IMR-90 (cell line): ENCODE measurements at regions not wholly inside any gene's neighbourhood (a gene's known extent, or its start where the extent isn't known, plus 50 kb on each side); places are given as distances from the start of the nearest gene placed in this dataset.

ENCODE experiments used
- ATAC-seq: fragments of 200-7000 bp; cut with Tn5 transposase; 2 replicates; pipeline ENCODE4 v1.9.1; 2020; ENCODE audit warnings: low read depth, mild to moderate bottlenecking, moderate library complexity
- BruUV-seq: library from RNA; stranded (reverse); fragments of 400-500 nt; replicated peaks from 2 replicates; lab custom pipeline; 2021; lab: Mats Ljungman, UMichigan
- CTCF ChIA-PET: fragments of 300-600 bp; formaldehyde crosslinking; extraction: SDS; loops from one replicate; lab custom pipeline; 2021; ENCODE audit warnings: antibody characterized with exemption; lab: Yijun Ruan, JAX
- POLR2A ChIA-PET: fragments of 300-600 bp; sonication (Branson Sonifier 250); formaldehyde crosslinking; loops from one replicate; lab custom pipeline; 2022; ENCODE audit warnings: antibody characterized with exemption; ENCODE audit not compliant: unreplicated experiment; lab: Charles Lee
- DNase-seq: peaks from one replicate; pipeline ENCODE4 v3.0.0; 2013
- H2AFZ ChIP-seq: replicated peaks from 2 replicates; pipeline ENCODE3; 2013; ENCODE audit warnings: low read length, mild to moderate bottlenecking; ENCODE audit not compliant: poor library complexity
- H2AK5ac ChIP-seq: 2 replicates; pipeline ENCODE4 v1.6.1; 2013; ENCODE audit warnings: low read depth, low read length, inconsistent platforms
- H2AK9ac ChIP-seq: replicated peaks from 2 replicates; pipeline ENCODE3; 2013; ENCODE audit warnings: mild to moderate bottlenecking, low read depth, low read length, moderate library complexity; ENCODE audit not compliant: poor library complexity
- H2BK120ac ChIP-seq: 2 replicates; pipeline ENCODE4 v1.6.1; 2013; ENCODE audit warnings: low read depth, low read length, inconsistent platforms
- H2BK15ac ChIP-seq: 3 replicates; pipeline ENCODE4 v1.6.1; 2013; ENCODE audit warnings: low read depth, low read length, inconsistent platforms
- H2BK20ac ChIP-seq: 2 replicates; pipeline ENCODE4 v1.6.1; 2013; ENCODE audit warnings: low read depth, mild to moderate bottlenecking, inconsistent platforms, low read length, moderate library complexity
- H2BK5ac ChIP-seq: 2 replicates; pipeline ENCODE4 v1.6.1; 2013; ENCODE audit warnings: mild to moderate bottlenecking, low read depth, low read length, inconsistent platforms; ENCODE audit not compliant: poor library complexity, severe bottlenecking
- H3K14ac ChIP-seq: replicated peaks from 2 replicates; pipeline ENCODE4 v1.6.1; 2013; ENCODE audit warnings: low read depth, low read length, inconsistent platforms
- H3K18ac ChIP-seq: 2 replicates; pipeline ENCODE4 v1.6.1; 2013; ENCODE audit warnings: low read depth, low read length, control low read depth
- H3K23ac ChIP-seq: 2 replicates; pipeline ENCODE4 v1.6.1; 2013; ENCODE audit warnings: low read depth, low read length, inconsistent platforms
- H3K27ac ChIP-seq: 2 replicates; pipeline ENCODE4 v1.5.1; 2013; ENCODE audit warnings: mild to moderate bottlenecking, control low read depth, low read length; ENCODE audit not compliant: insufficient read depth
- H3K27me3 ChIP-seq: 2 replicates; pipeline ENCODE4 v1.6.1; 2013; ENCODE audit warnings: low read length; ENCODE audit not compliant: control insufficient read depth, insufficient read depth
- H3K36me3 ChIP-seq: 2 replicates; pipeline ENCODE4 v1.6.1; 2013; ENCODE audit warnings: low read length, mixed read lengths; ENCODE audit not compliant: control insufficient read depth, insufficient read depth
- H3K4ac ChIP-seq: 2 replicates; pipeline ENCODE4 v1.6.1; 2013; ENCODE audit warnings: low read depth, low read length, inconsistent platforms
- H3K4me1 ChIP-seq: 2 replicates; pipeline ENCODE4 v1.6.1; 2013; ENCODE audit warnings: low read length, mixed read lengths; ENCODE audit not compliant: control insufficient read depth, insufficient read depth
- H3K4me2 ChIP-seq: 2 replicates; pipeline ENCODE4 v1.6.1; 2013; ENCODE audit warnings: low read depth, mild to moderate bottlenecking, control low read depth, low read length, moderate library complexity
- H3K4me3 ChIP-seq: 2 replicates; pipeline ENCODE4 v1.5.1; 2013; ENCODE audit warnings: low read depth, mild to moderate bottlenecking, control low read depth, low read length, moderate library complexity; ENCODE audit not compliant: insufficient read depth
- H3K56ac ChIP-seq: 2 replicates; pipeline ENCODE4 v1.6.1; 2013; ENCODE audit warnings: low read length, inconsistent platforms; ENCODE audit not compliant: insufficient read depth; ENCODE audit errors: extremely low read depth
- H3K79me1 ChIP-seq, 2 experiments: 2 replicates each; pipeline ENCODE4 v1.6.1; 2013; ENCODE audit warnings: low read length in 2 of 2, inconsistent platforms in 1 of 2, low read depth in 1 of 2
- H3K9ac ChIP-seq: 2 replicates; pipeline ENCODE4 v1.6.1; 2013; ENCODE audit warnings: low read depth, low read length, control low read depth
- H3K9me1 ChIP-seq: 2 replicates; pipeline ENCODE4 v1.6.1; 2013; ENCODE audit warnings: low read length, inconsistent platforms; ENCODE audit not compliant: insufficient read depth
- H3K9me3 ChIP-seq: 2 replicates; pipeline ENCODE4 v1.6.1; 2013; ENCODE audit warnings: low read length; ENCODE audit not compliant: control insufficient read depth, insufficient read depth
- H4K20me1 ChIP-seq: 2 replicates; pipeline ENCODE4 v1.6.1; 2013; ENCODE audit warnings: low read length, inconsistent platforms; ENCODE audit not compliant: insufficient read depth
- H4K5ac ChIP-seq: 2 replicates; pipeline ENCODE4 v1.6.1; 2013; ENCODE audit warnings: mild to moderate bottlenecking, low read depth, low read length, control low read depth
- H4K8ac ChIP-seq, 2 experiments: 2 replicates each; pipeline ENCODE4 v1.6.1; 2013; ENCODE audit warnings: low read depth in 2 of 2, low read length in 2 of 2, control low read depth in 1 of 2, inconsistent platforms in 1 of 2
- H4K91ac ChIP-seq: 2 replicates; pipeline ENCODE4 v1.6.1; 2013; ENCODE audit warnings: low read depth, low read length, inconsistent platforms; ENCODE audit not compliant: insufficient read depth
- BHLHE40 ChIP-seq: fragments of 150-350 bp; IDR thresholded peaks from 2 replicates; pipeline ENCODE4 v1.6.1; 2016; ENCODE audit warnings: mild to moderate bottlenecking, low read depth, low read length
- CEBPB ChIP-seq: IDR thresholded peaks from 2 replicates; pipeline ENCODE4 v1.6.1; 2012; ENCODE audit warnings: low read depth, low read length, improper control_type of control experiment
- CHD1 ChIP-seq: IDR thresholded peaks from 2 replicates; pipeline ENCODE4 v1.6.1; 2012; ENCODE audit warnings: low read depth, low read length, improper control_type of control experiment
- FOS ChIP-seq: fragments of 150-350 bp; IDR thresholded peaks from 2 replicates; pipeline ENCODE4 v1.6.1; 2016; ENCODE audit warnings: low read depth, low read length
- MAFK ChIP-seq: IDR thresholded peaks from 2 replicates; pipeline ENCODE4 v1.6.1; 2012; ENCODE audit warnings: low read depth, low read length, improper control_type of control experiment
- MAZ ChIP-seq: IDR thresholded peaks from 2 replicates; pipeline ENCODE4 v1.6.1; 2012; ENCODE audit warnings: low read depth, mild to moderate bottlenecking, low read length, improper control_type of control experiment, moderate library complexity, borderline replicate concordance
- MXI1 ChIP-seq: IDR thresholded peaks from 2 replicates; pipeline ENCODE4 v1.6.1; 2012; ENCODE audit warnings: low read depth, mild to moderate bottlenecking, low read length, moderate library complexity, borderline replicate concordance
- NFE2L2 ChIP-seq: fragments of 150-350 bp; IDR thresholded peaks from 2 replicates; pipeline ENCODE4 v1.6.1; 2016; ENCODE audit warnings: low read depth, mild to moderate bottlenecking, low read length
- POLR2A ChIP-seq: IDR thresholded peaks from 2 replicates; pipeline ENCODE4 v1.6.1; 2012; ENCODE audit warnings: mild to moderate bottlenecking, low read depth, low read length
- RAD21 ChIP-seq: IDR thresholded peaks from 2 replicates; pipeline ENCODE4 v1.6.1; 2012; ENCODE audit warnings: low read length, improper control_type of control experiment
- RCOR1 ChIP-seq: IDR thresholded peaks from 2 replicates; pipeline ENCODE4 v1.6.1; 2012; ENCODE audit warnings: mild to moderate bottlenecking, low read length, improper control_type of control experiment; ENCODE audit not compliant: insufficient replicate concordance
- RFX5 ChIP-seq: IDR thresholded peaks from 2 replicates; pipeline ENCODE4 v1.8.0; 2012; ENCODE audit warnings: low read depth, mild to moderate bottlenecking, low read length, moderate library complexity
- SMC3 ChIP-seq: fragments of 150-350 bp; IDR thresholded peaks from 2 replicates; pipeline ENCODE4 v1.6.1; 2016; ENCODE audit warnings: low read depth, mild to moderate bottlenecking, antibody characterized with exemption, low read length, moderate library complexity
- WGBS, 2 experiments: methylation state at CpG; one replicate each; pipeline versions ENCODE4 v1.1.5 to v1.1.7; 2013; ENCODE audit warnings: missing lambda C conversion rate in 2 of 2; ENCODE audit not compliant: insufficient read length in 1 of 2; ENCODE audit errors: extremely low coverage in 2 of 2; 5-methylcytosine and 5-hydroxymethylcytosine counted together
- dilution Hi-C: fragments of 300-500 bp; cut with HindIII; formaldehyde crosslinking; loops from one replicate; pipeline ENCODE4 v1.14.3; 2018; ENCODE audit warnings: low sequenced_read_pairs; ENCODE audit not compliant: unreplicated experiment
- in situ Hi-C: fragments of 300-500 bp; cut with MboI; formaldehyde crosslinking; loops from 3 replicates; pipeline ENCODE4 v1.14.3; 2019; ENCODE audit warnings: low sequenced_read_pairs, inconsistent platforms, mixed read lengths
- intact Hi-C: fragments of 100-400 bp; cut with micrococcal nuclease; formaldehyde crosslinking; loops from 2 replicates; pipeline ENCODE4 v1.10.0; 2022
- TF ChIP-seq, protein P1 (sequence below): fragments of 150-350 bp; IDR thresholded peaks from 2 replicates; pipeline ENCODE4 v1.6.1; 2017; ENCODE audit warnings: mild to moderate bottlenecking, antibody characterized with exemption, low read length, low read depth
- TF ChIP-seq, protein P2 (sequence below): fragments of 150-350 bp; IDR thresholded peaks from 2 replicates; pipeline ENCODE4 v1.6.1; 2016; ENCODE audit warnings: low read depth, mild to moderate bottlenecking, low read length, moderate library complexity, borderline replicate concordance
- TF ChIP-seq, protein P3 (sequence below): conservative IDR thresholded peaks from 2 replicates; pipeline ENCODE4 v1.5.1; 2012; ENCODE audit warnings: mild to moderate bottlenecking, low read depth, low read length, improper control_type of control experiment

DNA sequence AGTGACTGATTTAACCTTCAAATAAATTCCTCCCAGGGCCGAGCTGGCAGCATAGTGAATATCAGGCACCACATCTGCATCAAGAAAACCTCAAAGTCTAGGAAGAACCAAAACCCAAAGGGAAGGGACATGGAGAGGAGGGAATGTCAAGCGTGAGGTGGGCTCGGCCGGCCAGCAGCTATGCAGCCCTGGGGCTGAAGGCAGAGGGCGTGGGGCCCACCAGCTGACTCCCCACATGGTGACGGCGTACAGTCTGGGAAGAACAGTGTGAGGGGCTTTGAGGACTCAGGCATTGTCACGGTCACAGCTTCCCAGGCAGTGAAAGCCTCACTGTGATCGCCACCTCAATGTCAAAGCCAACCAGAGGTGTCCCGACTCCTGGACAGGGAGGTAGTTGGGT lies 412.5 kb downstream of the SHANK2 start:
- H3K14ac ChIP-seq = no peak overlapping the region
- intact Hi-C loops = no loop called here
- H4K8ac ChIP-seq = no peak overlapping the region
- H2BK15ac ChIP-seq = no peak overlapping the region
- no peak overlapping the region for H3K56ac ChIP-seq
- no peak overlapping the region for H2AK5ac ChIP-seq
- no peak overlapping the region for H3K18ac ChIP-seq
- H2AFZ ChIP-seq = peak overlapping the region; percentile 51
- no peak overlapping the region for H3K9ac ChIP-seq
- H3K36me3 ChIP-seq = no peaks in the 10 kb centered on the region
- DNase-seq (no peak), ATAC-seq (no peak)
- H3K4me2 ChIP-seq = no peak overlapping the region
- H3K9me1 ChIP-seq = no peaks in the 10 kb centered on the region
- no peak overlapping the region for H2BK20ac ChIP-seq
- H3K4ac ChIP-seq = no peak overlapping the region
- no peak for TF ChIP-seq RFX5
- no peak for TF ChIP-seq MXI1
- no peak for TF ChIP-seq RCOR1
- no peak for TF ChIP-seq MAFK
- no peak for TF ChIP-seq RAD21
- TF ChIP-seq NFE2L2 = no peak
- TF ChIP-seq, protein P1, sequence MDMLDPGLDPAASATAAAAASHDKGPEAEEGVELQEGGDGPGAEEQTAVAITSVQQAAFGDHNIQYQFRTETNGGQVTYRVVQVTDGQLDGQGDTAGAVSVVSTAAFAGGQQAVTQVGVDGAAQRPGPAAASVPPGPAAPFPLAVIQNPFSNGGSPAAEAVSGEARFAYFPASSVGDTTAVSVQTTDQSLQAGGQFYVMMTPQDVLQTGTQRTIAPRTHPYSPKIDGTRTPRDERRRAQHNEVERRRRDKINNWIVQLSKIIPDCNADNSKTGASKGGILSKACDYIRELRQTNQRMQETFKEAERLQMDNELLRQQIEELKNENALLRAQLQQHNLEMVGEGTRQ = no peak
- TF ChIP-seq, protein P2, sequence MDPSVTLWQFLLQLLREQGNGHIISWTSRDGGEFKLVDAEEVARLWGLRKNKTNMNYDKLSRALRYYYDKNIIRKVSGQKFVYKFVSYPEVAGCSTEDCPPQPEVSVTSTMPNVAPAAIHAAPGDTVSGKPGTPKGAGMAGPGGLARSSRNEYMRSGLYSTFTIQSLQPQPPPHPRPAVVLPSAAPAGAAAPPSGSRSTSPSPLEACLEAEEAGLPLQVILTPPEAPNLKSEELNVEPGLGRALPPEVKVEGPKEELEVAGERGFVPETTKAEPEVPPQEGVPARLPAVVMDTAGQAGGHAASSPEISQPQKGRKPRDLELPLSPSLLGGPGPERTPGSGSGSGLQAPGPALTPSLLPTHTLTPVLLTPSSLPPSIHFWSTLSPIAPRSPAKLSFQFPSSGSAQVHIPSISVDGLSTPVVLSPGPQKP = no peak
- TF ChIP-seq, protein P3, sequence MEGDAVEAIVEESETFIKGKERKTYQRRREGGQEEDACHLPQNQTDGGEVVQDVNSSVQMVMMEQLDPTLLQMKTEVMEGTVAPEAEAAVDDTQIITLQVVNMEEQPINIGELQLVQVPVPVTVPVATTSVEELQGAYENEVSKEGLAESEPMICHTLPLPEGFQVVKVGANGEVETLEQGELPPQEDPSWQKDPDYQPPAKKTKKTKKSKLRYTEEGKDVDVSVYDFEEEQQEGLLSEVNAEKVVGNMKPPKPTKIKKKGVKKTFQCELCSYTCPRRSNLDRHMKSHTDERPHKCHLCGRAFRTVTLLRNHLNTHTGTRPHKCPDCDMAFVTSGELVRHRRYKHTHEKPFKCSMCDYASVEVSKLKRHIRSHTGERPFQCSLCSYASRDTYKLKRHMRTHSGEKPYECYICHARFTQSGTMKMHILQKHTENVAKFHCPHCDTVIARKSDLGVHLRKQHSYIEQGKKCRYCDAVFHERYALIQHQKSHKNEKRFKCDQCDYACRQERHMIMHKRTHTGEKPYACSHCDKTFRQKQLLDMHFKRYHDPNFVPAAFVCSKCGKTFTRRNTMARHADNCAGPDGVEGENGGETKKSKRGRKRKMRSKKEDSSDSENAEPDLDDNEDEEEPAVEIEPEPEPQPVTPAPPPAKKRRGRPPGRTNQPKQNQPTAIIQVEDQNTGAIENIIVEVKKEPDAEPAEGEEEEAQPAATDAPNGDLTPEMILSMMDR = no peak
- TF ChIP-seq CHD1 = no peak
- TF ChIP-seq MAZ = no peak
- no peak for TF ChIP-seq POLR2A
- no peak for TF ChIP-seq FOS
- TF ChIP-seq CEBPB = no peak
- no peak for TF ChIP-seq SMC3
- no peak for TF ChIP-seq BHLHE40
- H3K23ac ChIP-seq = no peak overlapping the region
- WGBS, 2 experiments = 58% methylated on average over 3 of the region's 10 CpGs; no CpG with 5 or more reads in 1 of the 2 experiments
- no peak overlapping the region for H3K27ac ChIP-seq
- H2BK120ac ChIP-seq = no peak overlapping the region
- no peak overlapping the region for H4K5ac ChIP-seq
- H4K20me1 ChIP-seq = no peaks in the 10 kb centered on the region
- H4K91ac ChIP-seq = no peak overlapping the region
- H3K4me1 ChIP-seq = no peaks in the 10 kb centered on the region
- no peaks in the 10 kb centered on the region for H3K27me3 ChIP-seq
- H2AK9ac ChIP-seq = no peak overlapping the region
- no TSS peak for BruUV-seq
- no peak overlapping the region for H3K4me3 ChIP-seq
- peaks cover 14% of the 10 kb centered on the region for H3K9me3 ChIP-seq
- ChIA-PET CTCF (no interaction called here), POLR2A (no interaction called here)
- H2BK5ac ChIP-seq = no peak overlapping the region
- H3K79me1 ChIP-seq = no peaks in the 10 kb centered on the region
- dilution Hi-C loops = no loop called here
- in situ Hi-C loops = no loop called here
